ENCODE measurements at regions not wholly inside any gene's neighbourhood (a gene's known extent, or its start where the extent isn't known, plus 50 kb on each side); places are given as distances from the start of the nearest gene placed in this dataset.

DNA sequence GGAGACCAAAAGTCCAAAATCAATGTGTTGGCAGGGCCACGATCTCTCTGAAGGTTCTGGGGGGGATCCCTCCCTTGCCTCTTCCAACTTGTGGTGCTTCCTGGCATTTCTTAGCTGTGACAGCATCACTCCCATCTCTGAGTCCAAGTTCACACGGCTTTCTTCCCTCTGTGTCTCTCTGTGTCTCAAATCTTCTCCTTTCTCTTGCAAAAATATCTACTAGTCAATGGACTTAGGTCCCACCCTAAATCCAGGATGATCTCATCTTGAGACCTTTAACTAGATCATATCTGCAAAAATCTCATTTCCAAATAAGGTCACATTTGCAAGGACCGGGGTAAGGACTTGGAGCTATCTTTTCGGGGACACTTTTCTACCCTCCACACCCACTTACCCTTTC is 186.1 kb downstream of the HSD17B3 start:
- no peaks in the 10 kb centered on the region for H3K4me1 ChIP-seq
- intact Hi-C loops (cut with DNase I), result no loop called here
- TF ChIP-seq, protein P1, sequence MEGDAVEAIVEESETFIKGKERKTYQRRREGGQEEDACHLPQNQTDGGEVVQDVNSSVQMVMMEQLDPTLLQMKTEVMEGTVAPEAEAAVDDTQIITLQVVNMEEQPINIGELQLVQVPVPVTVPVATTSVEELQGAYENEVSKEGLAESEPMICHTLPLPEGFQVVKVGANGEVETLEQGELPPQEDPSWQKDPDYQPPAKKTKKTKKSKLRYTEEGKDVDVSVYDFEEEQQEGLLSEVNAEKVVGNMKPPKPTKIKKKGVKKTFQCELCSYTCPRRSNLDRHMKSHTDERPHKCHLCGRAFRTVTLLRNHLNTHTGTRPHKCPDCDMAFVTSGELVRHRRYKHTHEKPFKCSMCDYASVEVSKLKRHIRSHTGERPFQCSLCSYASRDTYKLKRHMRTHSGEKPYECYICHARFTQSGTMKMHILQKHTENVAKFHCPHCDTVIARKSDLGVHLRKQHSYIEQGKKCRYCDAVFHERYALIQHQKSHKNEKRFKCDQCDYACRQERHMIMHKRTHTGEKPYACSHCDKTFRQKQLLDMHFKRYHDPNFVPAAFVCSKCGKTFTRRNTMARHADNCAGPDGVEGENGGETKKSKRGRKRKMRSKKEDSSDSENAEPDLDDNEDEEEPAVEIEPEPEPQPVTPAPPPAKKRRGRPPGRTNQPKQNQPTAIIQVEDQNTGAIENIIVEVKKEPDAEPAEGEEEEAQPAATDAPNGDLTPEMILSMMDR (IDR thresholded peaks at IDR 0.05), result no peak
- H3K27ac ChIP-seq, result no peak overlapping the region
- no peaks in the 10 kb centered on the region for H3K27me3 ChIP-seq
- DNase-seq, result no peak
- H3K9ac ChIP-seq (ENCODE audit: low read depth in 2 of 2, low read length in 2 of 2), result no peak overlapping the region
- H3K4me3 ChIP-seq, result no peak overlapping the region
- H3K9me3 ChIP-seq, result no peaks in the 10 kb centered on the region
- no peaks in the 10 kb centered on the region for H3K36me3 ChIP-seq

DNA sequence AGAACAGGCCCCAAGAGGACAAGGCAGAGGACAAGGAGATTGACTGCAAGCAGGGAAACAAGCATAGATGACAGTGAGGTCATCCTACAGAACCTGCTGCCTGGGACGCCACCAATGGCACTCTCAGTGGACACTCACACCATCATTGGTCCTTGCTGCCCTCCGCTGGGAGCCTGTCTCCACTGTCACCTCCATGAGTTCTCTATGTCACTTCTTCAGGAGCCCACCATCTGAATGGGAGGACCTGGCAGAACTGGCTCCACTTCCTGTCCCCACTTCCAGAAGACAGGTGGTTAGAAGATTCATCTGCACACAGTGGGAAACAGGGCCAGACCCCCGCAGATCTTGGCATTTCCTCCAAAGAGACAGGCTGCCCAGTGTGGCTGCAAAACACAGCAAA is 188.9 kb downstream of the HSD17B3 start:
- TF ChIP-seq, protein P1 (IDR thresholded peaks at IDR 0.05), result no peak
- H3K4me1 ChIP-seq, result no peaks in the 10 kb centered on the region

DNA sequence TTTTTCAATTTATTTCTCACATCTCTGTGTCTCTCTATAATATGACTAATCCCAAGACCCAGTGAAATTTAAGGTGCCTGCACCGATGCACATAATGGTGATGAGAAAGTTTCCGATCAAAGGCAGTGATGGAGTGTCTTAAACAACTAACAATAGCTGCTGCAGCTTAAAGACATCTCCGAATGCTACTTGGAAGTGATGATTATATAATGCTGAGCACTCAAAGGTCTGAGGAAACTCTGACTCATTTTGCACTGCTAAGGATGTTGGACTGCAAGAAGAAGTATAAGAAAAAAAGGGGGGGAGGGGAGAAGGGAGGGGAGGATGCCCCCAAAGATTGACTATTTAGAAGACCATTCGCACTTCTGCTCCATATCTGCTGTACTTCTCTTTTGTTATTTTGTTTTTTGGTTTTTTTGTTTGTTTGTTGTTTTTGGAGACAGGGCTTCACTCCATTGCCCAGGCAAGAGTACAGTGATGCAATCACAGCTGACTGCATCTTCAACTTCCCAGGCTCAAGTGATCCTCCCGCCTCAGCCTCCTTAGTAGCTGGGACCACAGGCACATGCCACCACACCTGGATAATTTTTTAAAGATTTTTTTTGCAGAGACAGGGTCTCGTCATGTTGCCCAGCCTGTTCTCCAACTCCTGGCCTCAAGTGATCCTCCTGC is 192.2 kb downstream of the HSD17B3 start:
- H3K27ac ChIP-seq, result no peak overlapping the region
- H3K9ac ChIP-seq (ENCODE audit: low read depth in 2 of 2, low read length in 2 of 2), result no peak overlapping the region
- no peak overlapping the region for H3K4me3 ChIP-seq
- intact Hi-C loops (cut with DNase I), result no loop called here
- no peaks in the 10 kb centered on the region for H3K36me3 ChIP-seq
- H3K9me3 ChIP-seq, result no peaks in the 10 kb centered on the region
- H3K4me1 ChIP-seq, result no peaks in the 10 kb centered on the region
- TF ChIP-seq, protein P1 (IDR thresholded peaks at IDR 0.05), result no peak
- no peaks in the 10 kb centered on the region for H3K27me3 ChIP-seq
- DNase-seq, result no peak

More for the DNA sequence above, 188.9 kb downstream of the HSD17B3 start:
- H3K4me3 ChIP-seq, result no peak overlapping the region
- H3K9me3 ChIP-seq, result no peaks in the 10 kb centered on the region
- no peak overlapping the region for H3K9ac ChIP-seq (ENCODE audit: low read depth in 2 of 2, low read length in 2 of 2)
- intact Hi-C loops (cut with DNase I), result no loop called here
- no peaks in the 10 kb centered on the region for H3K36me3 ChIP-seq
- no peak overlapping the region for H3K27ac ChIP-seq
- no peaks in the 10 kb centered on the region for H3K27me3 ChIP-seq
- DNase-seq, result no peak

DNA sequence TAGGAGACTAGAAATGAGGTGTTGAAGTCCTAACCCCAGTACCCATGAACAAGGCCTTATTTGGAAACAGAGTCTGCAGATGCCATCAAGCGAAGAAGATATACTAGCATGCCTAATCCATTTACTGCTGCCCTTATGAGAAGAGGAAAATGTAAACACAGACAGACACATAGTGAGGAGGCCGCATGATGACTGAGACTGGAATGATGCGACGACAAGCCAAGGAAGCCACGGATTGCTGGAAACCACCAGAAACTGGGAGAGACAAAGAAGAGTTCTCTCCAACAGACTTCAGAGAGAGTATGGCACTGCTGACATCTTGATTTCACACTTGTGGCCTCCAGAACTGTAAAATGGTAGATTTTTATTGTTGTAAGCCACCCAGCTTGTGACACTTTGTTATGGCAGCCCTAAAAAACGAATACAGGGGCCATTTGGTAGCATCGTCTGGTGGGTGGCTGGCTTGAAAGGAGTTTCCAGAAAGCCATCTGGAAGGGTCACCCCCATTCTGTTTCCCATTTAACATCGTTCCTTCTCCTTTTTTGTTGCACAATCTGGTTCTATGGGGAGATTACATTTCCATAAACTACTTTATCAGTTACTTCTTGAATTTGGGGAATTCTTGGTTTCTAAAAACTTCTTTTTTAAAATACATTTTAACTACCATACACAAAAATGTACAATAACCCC is 193.1 kb downstream of the HSD17B3 start:
- DNase-seq, result no peak

DNA sequence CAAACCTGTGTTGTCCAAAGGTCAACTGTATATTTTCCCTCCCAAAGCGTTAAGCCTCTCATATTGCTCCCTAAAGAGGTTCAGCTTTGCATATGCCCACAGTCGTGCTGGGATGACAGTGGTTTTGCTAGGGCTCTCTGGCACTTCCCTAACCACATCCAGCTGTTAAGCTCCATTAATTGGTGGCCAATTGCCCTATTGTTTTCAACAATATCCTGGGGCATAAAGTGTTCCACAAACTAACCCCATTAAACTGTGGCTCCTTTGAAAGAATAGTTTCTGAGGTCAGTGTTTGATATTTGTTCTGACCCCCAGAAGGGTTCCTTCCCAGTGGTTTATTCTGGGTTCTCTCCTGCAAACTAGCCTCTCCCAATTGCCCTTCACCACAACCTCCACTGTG is 194.5 kb downstream of the HSD17B3 start:
- no peak for DNase-seq
- TF ChIP-seq, protein P1 (IDR thresholded peaks at IDR 0.05), result no peak
- H3K9ac ChIP-seq (ENCODE audit: low read depth in 2 of 2, low read length in 2 of 2), result no peak overlapping the region
- H3K4me3 ChIP-seq, result no peak overlapping the region
- H3K36me3 ChIP-seq, result no peaks in the 10 kb centered on the region
- no peaks in the 10 kb centered on the region for H3K4me1 ChIP-seq
- no peak overlapping the region for H3K27ac ChIP-seq
- no peaks in the 10 kb centered on the region for H3K27me3 ChIP-seq
- intact Hi-C loops (cut with DNase I), result no loop called here
- no peaks in the 10 kb centered on the region for H3K9me3 ChIP-seq

More for the DNA sequence above, 193.1 kb downstream of the HSD17B3 start:
- H3K36me3 ChIP-seq, result no peaks in the 10 kb centered on the region
- H3K9me3 ChIP-seq, result no peaks in the 10 kb centered on the region
- no peak overlapping the region for H3K27ac ChIP-seq
- intact Hi-C loops (cut with DNase I), result no loop called here
- H3K27me3 ChIP-seq, result no peaks in the 10 kb centered on the region
- H3K9ac ChIP-seq (ENCODE audit: low read depth in 2 of 2, low read length in 2 of 2), result no peak overlapping the region
- H3K4me1 ChIP-seq, result no peaks in the 10 kb centered on the region
- no peak overlapping the region for H3K4me3 ChIP-seq
- TF ChIP-seq, protein P1 (IDR thresholded peaks at IDR 0.05), result no peak
